ENCODE measurements at regions not wholly inside any gene's neighbourhood (a gene's known extent, or its start where the extent isn't known, plus 50 kb on each side); places are given as distances from the start of the nearest gene placed in this dataset.

GRCh38 chr20:22909436-22909835 lies 125.7 kb upstream of the SSTR4 start:
- no peaks in the 10 kb centered on the region for H3K9me3 ChIP-seq (ENCODE audit: low read depth, low read length)
- no peak for TF ChIP-seq CTCF (IDR thresholded peaks at IDR 0.05; ENCODE audit: extremely low read depth, low read depth, low read length)
- DNase-seq (ENCODE audit: insufficient read length, low spot score, missing footprints) = no peak

GRCh38 chr20:22910287-22910852 lies 124.7 kb upstream of the SSTR4 start:
- Histone ChIP-seq H3K4me3 (ENCODE audit: insufficient read depth, low read length) (no peak overlapping the region), H3K27me3 (ENCODE audit: insufficient read depth, low read length) (no peaks in the 10 kb centered on the region), H3K9me3 (ENCODE audit: low read depth, low read length) (no peaks in the 10 kb centered on the region), H3K27ac (ENCODE audit: low read depth, low read length) (no peak overlapping the region), H3K4me2 (ENCODE audit: insufficient read depth, low read length) (no peak overlapping the region), H3K4me1 (ENCODE audit: insufficient read depth, low read length) (no peaks in the 10 kb centered on the region), H3K36me3 (ENCODE audit: insufficient read depth, low read length) (no peaks in the 10 kb centered on the region), H4K20me1 (ENCODE audit: insufficient read depth, low read length) (no peaks in the 10 kb centered on the region), H2AFZ (ENCODE audit: low read length) (no peak overlapping the region), H3K79me2 (ENCODE audit: insufficient read depth, low read length) (no peaks in the 10 kb centered on the region)
- no peak for TF ChIP-seq CTCF (IDR thresholded peaks at IDR 0.05; ENCODE audit: extremely low read depth, low read depth, low read length)
- DNase-seq (ENCODE audit: insufficient read length, low spot score, missing footprints) = no peak

More at GRCh38 chr20:22909436-22909835, 125.7 kb upstream of the SSTR4 start:
- Histone ChIP-seq H3K4me3 (ENCODE audit: insufficient read depth, low read length) (no peak overlapping the region), H2AFZ (ENCODE audit: low read length) (no peak overlapping the region), H3K27ac (ENCODE audit: low read depth, low read length) (no peak overlapping the region), H3K4me2 (ENCODE audit: insufficient read depth, low read length) (no peak overlapping the region), H3K4me1 (ENCODE audit: insufficient read depth, low read length) (no peaks in the 10 kb centered on the region), H3K27me3 (ENCODE audit: insufficient read depth, low read length) (no peaks in the 10 kb centered on the region), H3K79me2 (ENCODE audit: insufficient read depth, low read length) (no peaks in the 10 kb centered on the region), H4K20me1 (ENCODE audit: insufficient read depth, low read length) (no peaks in the 10 kb centered on the region), H3K36me3 (ENCODE audit: insufficient read depth, low read length) (no peaks in the 10 kb centered on the region)

- no peak overlapping the region for H2AFZ ChIP-seq (ENCODE audit: low read length)
- H3K4me3 ChIP-seq (ENCODE audit: insufficient read depth, low read length) = no peak overlapping the region
- H3K4me1 ChIP-seq (ENCODE audit: insufficient read depth, low read length) = no peaks in the 10 kb centered on the region
- no peaks in the 10 kb centered on the region for H3K27me3 ChIP-seq (ENCODE audit: insufficient read depth, low read length)
- H3K79me2 ChIP-seq (ENCODE audit: insufficient read depth, low read length) = no peaks in the 10 kb centered on the region
- DNase-seq (ENCODE audit: insufficient read length, low spot score, missing footprints) = no peak
- no peaks in the 10 kb centered on the region for H3K36me3 ChIP-seq (ENCODE audit: insufficient read depth, low read length)
- no peak overlapping the region for H3K4me2 ChIP-seq (ENCODE audit: insufficient read depth, low read length)
- no peak overlapping the region for H3K27ac ChIP-seq (ENCODE audit: low read depth, low read length)
- TF ChIP-seq CTCF (IDR thresholded peaks at IDR 0.05; ENCODE audit: extremely low read depth, low read depth, low read length) = no peak
- H4K20me1 ChIP-seq (ENCODE audit: insufficient read depth, low read length) = no peaks in the 10 kb centered on the region
- H3K9me3 ChIP-seq (ENCODE audit: low read depth, low read length) = no peaks in the 10 kb centered on the region
Measured at GRCh38 chr20:22914291-22914690, 120.8 kb upstream of the SSTR4 start.

GRCh38 chr20:22915512-22915911 lies 119.6 kb upstream of the SSTR4 start:
- Histone ChIP-seq H3K27ac (ENCODE audit: low read depth, low read length) (no peak overlapping the region), H3K79me2 (ENCODE audit: insufficient read depth, low read length) (no peaks in the 10 kb centered on the region), H3K36me3 (ENCODE audit: insufficient read depth, low read length) (no peaks in the 10 kb centered on the region), H4K20me1 (ENCODE audit: insufficient read depth, low read length) (no peaks in the 10 kb centered on the region), H3K4me3 (ENCODE audit: insufficient read depth, low read length) (no peak overlapping the region), H3K27me3 (ENCODE audit: insufficient read depth, low read length) (no peaks in the 10 kb centered on the region), H3K4me2 (ENCODE audit: insufficient read depth, low read length) (no peak overlapping the region), H2AFZ (ENCODE audit: low read length) (no peak overlapping the region), H3K4me1 (ENCODE audit: insufficient read depth, low read length) (no peaks in the 10 kb centered on the region), H3K9me3 (ENCODE audit: low read depth, low read length) (no peaks in the 10 kb centered on the region)
- DNase-seq (ENCODE audit: insufficient read length, low spot score, missing footprints) = no peak
- no peak for TF ChIP-seq CTCF (IDR thresholded peaks at IDR 0.05; ENCODE audit: extremely low read depth, low read depth, low read length)

Measured in osteoblast (primary cell).